ENCODE measurements at regions not wholly inside any gene's neighbourhood (a gene's known extent, or its start where the extent isn't known, plus 50 kb on each side); places are given as distances from the start of the nearest gene placed in this dataset.
"Not testable (repeated sequence)": the region's sequence is repeated elsewhere in the genome, so short reads cannot be mapped to it uniquely, and the experiment has no call there.

GRCh38 chr12:127157501-127158366 is 1109.2 kb upstream of the TMEM132C start:
- H3K4me3 Mint-ChIP-seq; H3K27ac Mint-ChIP-seq; H3K27me3 Mint-ChIP-seq; H3K36me3 Mint-ChIP-seq; H3K9me3 Mint-ChIP-seq (ENCODE audit: low read depth); H3K4me1 Mint-ChIP-seq (ENCODE audit: low read depth): not testable (repeated sequence)

- Mint-ChIP-seq H3K36me3 (no peaks in the 10 kb centered on the region), H3K27me3 (no peaks in the 10 kb centered on the region), H3K9me3 (ENCODE audit: low read depth) (no peaks in the 10 kb centered on the region), H3K27ac (no peak overlapping the region), H3K4me3 (no peak overlapping the region), H3K4me1 (ENCODE audit: low read depth) (peaks cover 14% of the 10 kb centered on the region)
These were observed 1108.4 kb upstream of the TMEM132C start for GRCh38 chr12:127158385-127159061.

GRCh38 chr12:127161466-127161865 is 1105.5 kb upstream of the TMEM132C start:
- Mint-ChIP-seq H3K36me3 (no peaks in the 10 kb centered on the region), H3K4me3 (no peak overlapping the region), H3K27me3 (no peaks in the 10 kb centered on the region), H3K9me3 (ENCODE audit: low read depth) (no peaks in the 10 kb centered on the region), H3K4me1 (ENCODE audit: low read depth) (peaks cover 27% of the 10 kb centered on the region), H3K27ac (no peak overlapping the region)

GRCh38 chr12:127162307-127162706 is 1104.7 kb upstream of the TMEM132C start:
- Mint-ChIP-seq H3K27ac (no peak overlapping the region), H3K4me1 (ENCODE audit: low read depth) (peaks cover 28% of the 10 kb centered on the region), H3K27me3 (no peaks in the 10 kb centered on the region), H3K9me3 (ENCODE audit: low read depth) (no peaks in the 10 kb centered on the region), H3K36me3 (no peaks in the 10 kb centered on the region), H3K4me3 (no peak overlapping the region)

- no peak overlapping the region for H3K4me3 Mint-ChIP-seq
- H3K27ac Mint-ChIP-seq, result no peak overlapping the region
- peaks cover 28% of the 10 kb centered on the region for H3K4me1 Mint-ChIP-seq (ENCODE audit: low read depth)
- no peaks in the 10 kb centered on the region for H3K36me3 Mint-ChIP-seq
- no peaks in the 10 kb centered on the region for H3K9me3 Mint-ChIP-seq (ENCODE audit: low read depth)
- H3K27me3 Mint-ChIP-seq, result no peaks in the 10 kb centered on the region
These were observed 1104.1 kb upstream of the TMEM132C start for GRCh38 chr12:127162902-127163301.

- peaks cover 28% of the 10 kb centered on the region for H3K4me1 Mint-ChIP-seq (ENCODE audit: low read depth)
- H3K27me3 Mint-ChIP-seq, result peaks cover 14% of the 10 kb centered on the region
- H3K4me3 Mint-ChIP-seq, result peak overlapping the region; percentile 83
- H3K9me3 Mint-ChIP-seq (ENCODE audit: low read depth), result no peaks in the 10 kb centered on the region
- H3K36me3 Mint-ChIP-seq, result peaks cover 2% of the 10 kb centered on the region
- H3K27ac Mint-ChIP-seq, result peak overlapping the region; percentile 69
These were observed 1101.2 kb upstream of the TMEM132C start for GRCh38 chr12:127165567-127166392.

- peaks cover 18% of the 10 kb centered on the region for H3K27me3 Mint-ChIP-seq
- peaks cover 2% of the 10 kb centered on the region for H3K36me3 Mint-ChIP-seq
- peaks cover 5% of the 10 kb centered on the region for H3K4me1 Mint-ChIP-seq (ENCODE audit: low read depth)
- H3K9me3 Mint-ChIP-seq (ENCODE audit: low read depth), result peaks cover 3% of the 10 kb centered on the region
- H3K4me3 Mint-ChIP-seq, result no peak overlapping the region
- no peak overlapping the region for H3K27ac Mint-ChIP-seq
These were observed 1097.4 kb upstream of the TMEM132C start for GRCh38 chr12:127169321-127170181.

GRCh38 chr12:127170226-127171180 is 1096.5 kb upstream of the TMEM132C start:
- Mint-ChIP-seq H3K27me3 (peaks cover 18% of the 10 kb centered on the region), H3K36me3 (peaks cover 2% of the 10 kb centered on the region), H3K27ac (no peak overlapping the region), H3K4me1 (ENCODE audit: low read depth) (peaks cover 4% of the 10 kb centered on the region), H3K4me3 (no peak overlapping the region), H3K9me3 (ENCODE audit: low read depth) (peaks cover 3% of the 10 kb centered on the region)

GRCh38 chr12:127172861-127173260 is 1094.1 kb upstream of the TMEM132C start:
- Mint-ChIP-seq H3K4me1 (ENCODE audit: low read depth) (no peaks in the 10 kb centered on the region), H3K27ac (no peak overlapping the region), H3K27me3 (peaks cover 18% of the 10 kb centered on the region), H3K4me3 (no peak overlapping the region), H3K9me3 (ENCODE audit: low read depth) (peaks cover 8% of the 10 kb centered on the region), H3K36me3 (peaks cover 6% of the 10 kb centered on the region)

GRCh38 chr12:127173971-127174370 is 1093.0 kb upstream of the TMEM132C start:
- not testable (repeated sequence) for H3K36me3 Mint-ChIP-seq; H3K4me3 Mint-ChIP-seq; H3K4me1 Mint-ChIP-seq (ENCODE audit: low read depth); H3K27ac Mint-ChIP-seq; H3K9me3 Mint-ChIP-seq (ENCODE audit: low read depth)
- H3K27me3 Mint-ChIP-seq, result peaks cover 17% of the 10 kb centered on the region

- Mint-ChIP-seq H3K27me3 (peaks cover 8% of the 10 kb centered on the region), H3K36me3 (peaks cover 3% of the 10 kb centered on the region), H3K9me3 (ENCODE audit: low read depth) (peaks cover 8% of the 10 kb centered on the region), H3K27ac (no peak overlapping the region), H3K4me3 (no peak overlapping the region), H3K4me1 (ENCODE audit: low read depth) (no peaks in the 10 kb centered on the region)
These were observed 1092.1 kb upstream of the TMEM132C start for GRCh38 chr12:127174881-127175280.

GRCh38 chr12:127175361-127175760 is 1091.6 kb upstream of the TMEM132C start:
- Mint-ChIP-seq H3K27me3 (peaks cover 6% of the 10 kb centered on the region), H3K9me3 (ENCODE audit: low read depth) (peaks cover 8% of the 10 kb centered on the region), H3K4me3 (no peak overlapping the region), H3K4me1 (ENCODE audit: low read depth) (no peaks in the 10 kb centered on the region), H3K36me3 (peaks cover 3% of the 10 kb centered on the region), H3K27ac (no peak overlapping the region)

GRCh38 chr12:127176804-127177203 is 1090.2 kb upstream of the TMEM132C start:
- Mint-ChIP-seq H3K27me3 (peaks cover 1% of the 10 kb centered on the region), H3K36me3 (peaks cover 3% of the 10 kb centered on the region), H3K27ac (no peak overlapping the region), H3K9me3 (ENCODE audit: low read depth) (peaks cover 8% of the 10 kb centered on the region), H3K4me1 (ENCODE audit: low read depth) (no peaks in the 10 kb centered on the region), H3K4me3 (no peak overlapping the region)
